ENCODE measurements at regions not wholly inside any gene's neighbourhood (a gene's known extent, or its start where the extent isn't known, plus 50 kb on each side); places are given as distances from the start of the nearest gene placed in this dataset.
A peak's percentile ranks its signal among the peaks of the same experiment; 100 is the strongest.
"Not testable (repeated sequence)": the region's sequence is repeated elsewhere in the genome, so short reads cannot be mapped to it uniquely, and the experiment has no call there.

DNA sequence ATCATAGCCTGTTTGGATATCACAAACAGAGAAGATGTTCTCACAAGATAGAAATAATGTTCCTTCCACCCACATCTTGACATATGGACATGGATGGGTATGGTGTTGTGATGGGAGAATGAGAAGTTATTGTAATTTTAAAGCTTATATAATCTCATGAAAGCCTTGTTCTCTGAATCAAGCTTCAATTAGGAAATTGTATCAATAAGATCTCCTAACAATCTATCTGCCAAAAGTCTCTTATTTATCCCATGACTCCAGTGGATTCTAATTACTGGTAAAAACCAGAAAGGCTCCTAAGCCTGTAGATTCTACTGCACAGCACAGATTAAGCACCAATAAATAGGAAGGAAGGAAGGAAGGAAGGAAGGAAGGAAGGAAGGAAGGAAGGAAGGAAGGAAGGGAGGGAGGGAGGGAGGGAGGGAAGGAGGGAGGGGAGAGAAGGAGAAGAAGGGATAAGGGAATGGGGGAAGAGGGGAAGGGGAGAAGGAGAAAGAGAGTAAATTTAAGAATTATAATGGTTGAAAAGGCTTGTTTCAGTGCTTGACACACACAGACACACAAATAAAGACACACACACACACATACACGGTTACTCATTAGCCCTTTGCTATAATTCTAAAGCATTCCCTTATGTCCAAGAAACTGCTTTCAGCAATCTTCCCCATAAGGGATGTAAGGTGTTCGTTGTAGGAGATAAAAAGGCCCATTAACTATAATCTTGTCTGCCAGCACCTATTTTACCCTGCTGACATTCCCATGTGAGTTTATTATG is 258.0 kb upstream of the API5 start:
- DNase-seq, result no peak

DNA sequence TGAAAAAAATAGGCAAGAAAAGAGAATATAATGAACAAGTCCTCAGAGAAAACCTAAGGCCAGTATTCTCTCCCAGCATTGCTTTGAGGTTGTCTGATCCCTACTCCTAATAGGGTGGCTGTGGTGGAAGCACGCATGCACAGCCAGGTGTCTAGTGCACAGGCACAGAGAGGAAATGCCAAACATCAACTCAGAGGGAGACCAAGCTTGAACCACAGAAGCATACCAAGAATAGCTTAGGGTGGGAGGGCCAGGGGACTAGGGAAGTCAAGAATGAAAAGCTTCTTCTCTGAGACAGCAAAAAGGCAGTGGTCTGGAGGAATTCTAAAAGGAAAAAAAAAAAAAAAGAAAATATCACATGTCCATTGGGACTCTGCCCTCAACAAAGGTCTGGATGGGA is 244.1 kb upstream of the API5 start:
- no peak for DNase-seq

DNA sequence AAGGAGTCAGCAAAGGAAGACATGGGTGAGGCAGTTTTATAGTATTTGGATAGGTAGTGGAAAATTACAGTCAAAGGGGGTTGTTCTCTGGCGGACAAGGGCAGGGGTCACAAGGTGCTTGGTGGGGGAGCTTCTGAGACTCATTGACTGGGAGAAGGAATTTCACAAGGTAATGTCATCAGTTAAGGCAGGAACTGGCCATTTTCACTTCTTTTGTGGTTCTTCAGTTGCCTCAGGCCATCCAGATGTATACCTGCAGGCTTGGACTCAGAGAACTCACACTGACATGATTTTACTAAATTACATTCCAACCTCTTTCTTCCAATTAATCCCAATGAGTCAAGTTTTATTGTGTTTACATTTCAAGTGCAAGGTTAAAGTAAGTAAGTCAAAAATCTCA is 240.5 kb upstream of the API5 start:
- DNase-seq, result no peak

DNA sequence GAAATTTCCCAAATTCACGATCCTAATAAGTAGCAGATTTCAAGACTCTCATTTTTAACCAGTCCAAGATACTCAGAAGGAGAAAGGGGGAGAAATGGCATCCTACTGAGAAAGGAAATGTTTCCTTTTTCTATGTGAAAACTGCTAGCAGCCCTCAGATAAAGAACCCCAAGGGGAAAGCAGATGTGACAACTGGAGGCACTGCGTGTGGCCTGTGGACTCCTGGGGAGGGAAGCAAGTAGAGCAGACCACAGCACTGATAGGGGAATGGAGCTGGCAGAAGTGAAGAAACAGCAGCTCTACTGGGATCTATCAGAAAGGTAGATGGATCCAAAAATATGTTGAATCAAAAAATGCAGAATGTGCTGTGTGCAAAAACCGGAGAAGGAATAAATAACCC is 239.7 kb upstream of the API5 start:
- DNase-seq, result no peak

DNA sequence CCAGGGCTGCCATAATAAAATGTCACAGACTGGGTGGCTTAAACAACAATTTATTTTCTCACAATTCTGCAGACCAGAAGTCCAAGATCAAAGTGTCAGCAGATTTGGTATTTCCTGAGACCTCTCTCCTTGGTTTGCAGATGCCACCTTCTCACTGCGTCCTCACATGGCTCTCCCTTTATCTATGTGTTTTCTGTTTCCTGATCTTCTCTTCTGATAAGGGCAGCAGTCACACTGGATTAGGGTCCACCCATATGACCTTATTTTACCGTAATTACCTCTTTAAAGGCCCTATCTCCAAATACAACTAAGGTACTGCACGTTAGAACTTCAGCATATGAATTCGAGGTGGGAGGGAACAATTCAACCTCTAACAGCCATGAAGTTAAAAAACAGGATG is 238.9 kb upstream of the API5 start:
- no peak for DNase-seq

DNA sequence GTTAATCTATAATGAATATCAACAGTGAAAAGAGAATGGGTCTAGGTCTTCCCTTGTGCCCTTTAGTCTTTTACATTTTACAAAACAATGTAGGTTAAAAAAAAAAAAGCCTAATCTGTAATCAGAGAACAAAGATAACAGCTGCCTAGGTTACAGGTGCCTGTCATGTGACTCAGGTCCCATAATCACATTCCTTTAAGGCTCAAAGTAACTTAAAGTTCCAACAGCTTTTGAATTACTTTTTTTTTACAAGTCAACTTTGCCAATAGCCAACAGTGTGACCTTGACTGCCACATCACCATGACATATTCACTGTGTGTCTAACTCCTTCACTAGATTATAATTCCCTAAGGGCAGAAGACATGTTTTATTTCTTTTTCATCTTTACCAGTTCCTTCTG is 237.0 kb upstream of the API5 start:
- no peak for DNase-seq

DNA sequence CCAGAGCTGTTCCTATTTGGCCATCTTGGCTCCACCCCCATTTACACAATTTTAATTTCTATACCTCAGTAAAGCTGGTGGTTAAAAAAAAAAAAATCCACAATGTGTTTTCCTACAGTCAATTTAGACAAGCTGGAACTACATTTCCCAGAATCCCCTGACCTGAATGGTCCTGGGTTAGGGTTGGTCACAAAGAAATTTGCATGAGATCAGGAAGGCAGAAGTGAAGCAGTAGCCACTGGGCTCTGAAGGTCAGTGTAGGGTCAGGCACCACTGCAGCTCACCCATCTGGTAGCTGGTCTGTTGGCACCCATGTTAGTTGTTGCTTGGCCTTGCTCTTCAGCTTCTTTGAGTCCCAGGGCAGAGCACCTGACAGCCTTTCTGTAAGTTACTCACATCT is 210.7 kb upstream of the API5 start:
- no peak for DNase-seq

DNA sequence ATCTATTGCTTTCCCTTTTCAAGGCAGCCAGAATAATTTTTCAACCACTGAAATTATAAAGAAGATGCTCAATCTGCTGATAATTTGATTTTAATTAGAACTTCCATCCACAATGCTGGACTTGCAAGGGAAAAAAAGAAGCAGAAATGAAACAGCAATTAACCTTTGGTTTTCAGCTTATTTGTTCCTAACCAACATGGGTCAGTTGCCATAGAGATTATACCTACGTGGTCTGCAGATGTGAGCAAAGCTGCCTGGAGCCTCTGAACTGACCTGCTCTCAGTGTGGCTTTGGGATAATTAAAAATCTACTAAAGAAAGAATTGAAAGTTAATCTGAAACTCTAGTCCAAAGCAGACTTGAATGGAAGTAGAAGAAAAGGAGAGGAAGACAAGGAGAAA is 195.7 kb upstream of the API5 start:
- no peak for DNase-seq

DNA sequence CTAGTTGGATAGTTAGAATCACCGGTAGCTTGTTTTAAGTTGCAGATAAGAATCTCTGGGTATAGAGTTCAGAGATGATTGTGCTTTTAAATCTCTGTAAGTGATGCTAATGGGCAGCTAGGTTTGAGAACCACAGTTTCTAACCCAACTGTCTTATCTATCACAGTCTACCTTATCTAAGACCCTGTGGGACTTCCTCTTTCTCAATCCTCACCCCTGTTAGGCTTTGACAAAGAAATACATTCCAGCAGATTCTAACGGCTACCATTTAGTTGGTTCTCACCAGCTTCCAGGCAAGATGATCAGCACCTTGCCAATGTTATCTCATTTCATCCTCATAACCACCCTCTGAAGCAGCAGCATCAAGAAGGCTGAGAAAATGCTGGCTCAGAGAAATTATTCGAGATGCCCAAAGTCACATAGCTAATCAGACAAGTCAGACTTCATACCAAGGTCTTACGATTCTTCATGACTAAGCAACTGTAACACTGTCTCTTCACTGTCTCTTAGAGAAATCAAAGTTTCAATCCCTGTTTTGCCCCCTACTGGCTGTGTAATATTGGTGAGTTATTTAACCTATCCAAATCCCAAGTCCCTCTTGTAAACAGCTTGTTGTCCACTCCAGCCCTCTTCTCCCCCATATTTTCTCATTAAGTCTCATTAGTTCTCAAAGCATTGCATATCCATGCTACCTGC is 192.4 kb upstream of the API5 start:
- DNase-seq, result no peak

DNA sequence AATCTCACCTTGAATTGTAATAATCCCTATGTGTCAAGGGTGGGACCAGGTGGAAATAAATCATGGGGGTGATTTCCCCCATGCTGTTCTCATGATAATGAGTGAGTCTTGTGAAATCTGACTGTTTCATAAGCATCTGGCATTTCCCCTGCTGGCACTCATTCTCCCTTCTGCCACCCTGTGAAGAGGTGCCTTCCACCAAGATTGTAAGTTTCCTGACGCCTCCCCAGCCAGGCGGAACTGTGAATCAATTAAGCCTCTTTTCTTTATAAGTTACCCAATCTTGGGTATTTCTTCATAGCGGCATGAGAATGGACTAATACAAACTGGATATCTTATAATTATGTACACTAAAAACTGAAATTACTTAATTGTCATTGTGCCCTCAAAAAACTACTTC is 189.2 kb upstream of the API5 start:
- no peak for DNase-seq

DNA sequence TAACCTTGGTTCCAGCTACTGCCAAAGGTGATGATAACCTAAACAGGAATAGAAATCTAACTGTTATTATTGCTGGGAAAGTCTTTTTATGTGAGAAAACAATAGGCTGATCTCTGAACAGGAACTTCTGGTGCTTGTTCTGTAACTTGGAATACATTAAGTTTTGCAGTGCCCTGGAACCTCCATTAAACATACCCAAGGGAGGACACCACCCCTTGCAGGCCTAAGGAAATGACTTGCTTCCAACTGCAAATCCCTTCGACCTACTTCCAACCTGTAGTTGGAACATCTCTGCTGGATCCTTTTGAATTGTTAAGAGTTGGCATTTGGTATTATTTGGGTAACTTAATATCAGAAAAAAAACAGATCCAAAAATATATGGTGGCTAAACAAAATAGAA is 188.4 kb upstream of the API5 start:
- DNase-seq, result no peak

DNA sequence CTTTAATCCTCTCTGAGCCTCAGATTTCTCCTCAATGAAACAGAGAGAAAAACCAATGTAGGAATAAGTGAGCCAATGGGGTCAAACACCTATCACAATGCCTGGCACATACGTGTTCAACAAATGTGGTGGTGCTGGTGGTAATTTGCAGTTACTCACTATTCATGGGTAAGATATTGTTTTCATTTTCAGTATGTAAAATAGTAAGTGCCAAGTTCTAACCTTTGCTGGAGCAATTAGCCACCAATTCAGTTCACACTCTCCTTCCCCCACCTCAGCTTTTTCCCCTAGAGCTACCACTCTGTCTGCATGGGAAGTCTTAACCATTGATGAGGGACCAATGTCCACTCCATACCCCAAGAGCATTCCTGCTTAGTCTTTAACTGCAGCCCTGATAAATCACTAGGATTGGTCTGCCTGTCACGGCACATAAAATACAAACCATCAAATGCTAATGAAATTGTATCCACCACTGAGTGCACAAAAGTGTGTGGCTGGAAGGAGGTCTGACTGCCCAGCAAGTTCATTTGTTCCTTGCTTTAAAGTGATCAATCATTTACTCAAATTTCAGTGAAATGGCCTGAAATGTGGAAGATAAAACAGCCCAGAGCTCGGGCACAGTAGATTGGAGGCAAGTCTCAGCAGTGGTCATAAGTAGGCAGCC is 187.4 kb upstream of the API5 start:
- DNase-seq, result no peak

DNA sequence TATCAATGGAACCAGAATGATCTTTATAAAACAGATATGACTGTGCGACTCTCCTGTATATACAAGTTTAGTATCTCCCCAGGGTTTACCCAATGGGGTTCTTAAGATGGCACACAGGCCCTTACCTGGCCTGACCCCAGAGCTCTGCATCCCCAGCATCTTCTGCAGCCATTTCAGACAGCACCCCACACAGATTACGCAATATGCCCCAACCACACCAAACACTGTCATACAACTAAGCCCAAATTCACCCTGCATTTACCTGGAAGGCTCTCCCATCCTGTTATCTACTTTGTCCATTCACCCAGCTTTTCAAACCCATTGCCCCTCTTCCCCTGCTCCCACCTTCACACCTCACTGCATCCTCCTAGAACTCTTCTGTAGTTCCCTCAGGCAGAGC is 182.5 kb upstream of the API5 start:
- DNase-seq, result no peak

DNA sequence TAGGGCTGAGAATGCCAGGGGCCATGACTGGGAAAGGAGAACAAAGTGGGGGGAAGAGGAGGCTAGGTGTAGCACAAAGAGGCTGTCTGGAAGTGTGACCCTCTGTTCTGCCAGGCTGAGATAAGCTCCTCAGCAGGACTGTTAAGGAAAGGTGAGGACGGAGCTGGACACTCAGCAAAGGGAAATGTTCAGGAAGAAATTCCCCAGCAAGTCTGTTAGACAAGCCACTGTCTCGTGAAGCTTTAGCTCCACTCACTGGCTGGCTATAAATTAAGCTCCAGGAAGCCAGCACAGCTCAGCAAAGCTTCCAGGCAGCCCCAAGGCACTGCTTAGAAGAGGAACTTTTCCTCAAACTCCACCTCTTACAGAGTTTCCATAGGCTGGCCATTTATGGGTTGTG is 181.2 kb upstream of the API5 start:
- DNase-seq, result peak; percentile 26

DNA sequence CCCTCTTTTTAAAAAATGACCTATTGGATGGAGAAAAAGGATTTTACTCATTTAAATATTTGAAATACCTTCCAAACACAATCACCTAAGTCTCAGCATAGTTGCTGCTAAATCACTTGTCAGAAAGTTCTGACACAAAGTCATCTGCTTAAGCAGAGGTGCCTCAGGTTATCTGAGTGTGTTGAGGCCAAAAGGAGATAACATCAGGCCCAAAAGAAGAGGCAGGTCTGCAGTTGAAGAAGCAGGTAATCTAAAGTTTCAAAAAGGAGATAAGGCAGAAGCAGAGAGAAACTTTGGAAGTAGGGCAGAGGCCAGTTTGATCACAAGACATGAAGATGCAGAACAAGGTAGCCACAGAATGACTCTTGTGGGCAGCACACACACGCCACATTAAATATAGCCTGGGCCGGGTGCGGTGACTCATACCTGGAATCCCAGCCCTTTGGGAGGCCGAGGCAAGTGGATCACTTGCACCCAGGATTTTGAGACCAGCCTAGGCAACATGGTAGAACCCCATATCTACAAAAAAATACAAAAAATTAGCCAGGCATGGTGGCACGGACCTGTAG is 175.7 kb upstream of the API5 start:
- no peak for DNase-seq

DNA sequence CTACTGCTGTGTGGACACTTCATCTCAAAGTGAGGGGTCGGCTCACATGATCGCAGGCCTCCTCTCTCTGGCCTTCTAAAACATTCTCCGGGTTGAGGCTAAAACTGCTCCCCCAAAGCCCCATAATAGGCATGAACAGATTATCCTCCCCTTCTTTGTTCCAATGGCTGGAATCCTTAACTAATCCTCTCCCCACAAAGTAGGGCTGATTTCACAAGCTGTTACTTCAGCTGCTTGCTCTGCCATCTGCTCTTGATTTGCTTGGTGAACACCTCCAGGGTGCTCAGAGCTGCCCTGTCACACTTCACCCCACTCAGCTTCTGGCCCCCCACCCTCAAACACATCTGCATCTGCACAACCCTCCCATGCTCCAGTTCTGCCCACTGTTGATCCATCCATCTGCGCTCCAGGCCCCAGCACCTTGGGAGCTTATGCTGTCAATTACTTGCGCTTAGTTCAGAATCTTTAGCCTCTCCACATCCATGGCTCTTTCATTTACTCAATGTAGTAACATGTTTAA is 173.1 kb upstream of the API5 start:
- DNase-seq, result no peak

DNA sequence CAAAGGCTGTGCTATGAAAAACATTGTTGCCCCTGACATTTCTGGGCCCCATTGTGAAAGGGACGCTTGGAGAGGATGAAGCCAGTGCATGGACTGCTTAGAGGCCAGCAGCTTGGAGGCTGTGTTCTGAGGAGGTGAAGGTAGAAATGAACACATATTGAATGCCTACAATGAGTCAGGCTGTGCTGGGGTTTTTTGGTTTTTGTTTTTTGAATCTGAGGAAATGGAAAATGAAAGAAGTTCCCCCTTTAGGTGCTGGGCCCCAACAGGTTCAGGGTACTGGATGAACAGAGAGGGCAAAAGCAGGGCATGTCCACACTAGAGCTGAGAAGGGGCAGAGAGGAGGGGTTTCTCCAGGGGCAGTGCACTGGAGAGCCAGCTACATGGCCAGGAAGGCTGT is 166.1 kb upstream of the API5 start:
- DNase-seq, result no peak

DNA sequence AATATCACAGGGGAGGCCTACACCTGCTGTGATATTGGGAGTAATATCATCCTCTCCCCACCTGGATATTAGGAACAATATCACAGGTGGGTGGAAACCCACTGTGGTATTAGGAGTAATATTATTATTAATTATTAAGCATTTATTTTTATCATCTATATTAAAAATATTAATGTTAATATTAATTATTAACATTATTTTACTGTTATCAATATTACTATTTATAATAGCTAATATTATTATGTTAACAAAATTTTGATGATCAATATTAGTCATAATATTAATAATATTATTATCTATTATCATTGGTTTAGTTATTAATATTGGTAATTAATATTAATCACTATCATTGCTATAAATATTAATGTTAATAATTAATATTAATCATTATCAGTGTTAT is 161.1 kb upstream of the API5 start:
- DNase-seq, result no peak

DNA sequence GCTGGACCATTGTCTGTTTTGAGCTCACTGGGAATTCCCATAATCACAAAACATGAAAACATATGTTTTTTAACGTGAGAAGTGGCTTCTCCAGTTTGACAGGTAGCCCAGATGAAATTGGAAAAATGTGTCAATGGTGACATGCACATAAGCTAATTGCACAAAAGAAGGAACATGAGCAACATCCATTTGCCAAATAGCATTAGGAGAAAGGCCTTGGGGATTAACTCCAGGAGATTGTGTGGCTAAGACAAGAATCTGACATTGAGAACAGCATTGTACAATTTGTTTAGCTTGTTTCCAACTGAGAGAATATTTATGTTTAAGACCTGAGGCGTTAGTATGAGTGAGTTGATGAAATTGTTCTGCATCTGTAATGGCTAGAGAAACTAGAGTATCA is 147.0 kb upstream of the API5 start:
- no peak for DNase-seq

DNA sequence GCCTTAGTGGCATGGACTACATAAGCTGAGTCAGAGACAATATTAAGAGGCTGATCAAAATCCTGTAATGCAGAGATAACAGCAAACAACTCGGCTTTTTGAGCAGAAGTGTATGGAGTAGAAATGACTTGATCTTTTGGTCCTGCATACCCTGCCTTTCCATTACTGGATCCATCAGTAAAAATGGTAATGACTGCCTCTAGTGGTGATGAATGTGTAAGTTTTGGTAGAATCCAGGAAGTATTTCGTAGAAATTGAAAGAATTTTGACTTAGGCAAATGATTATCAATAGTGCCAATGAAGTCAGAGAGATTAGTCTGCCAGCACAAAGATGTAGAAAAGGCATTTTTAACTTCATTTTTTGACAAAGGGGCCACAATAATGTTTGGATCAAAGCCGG is 146.4 kb upstream of the API5 start:
- not testable (repeated sequence) for DNase-seq

DNA sequence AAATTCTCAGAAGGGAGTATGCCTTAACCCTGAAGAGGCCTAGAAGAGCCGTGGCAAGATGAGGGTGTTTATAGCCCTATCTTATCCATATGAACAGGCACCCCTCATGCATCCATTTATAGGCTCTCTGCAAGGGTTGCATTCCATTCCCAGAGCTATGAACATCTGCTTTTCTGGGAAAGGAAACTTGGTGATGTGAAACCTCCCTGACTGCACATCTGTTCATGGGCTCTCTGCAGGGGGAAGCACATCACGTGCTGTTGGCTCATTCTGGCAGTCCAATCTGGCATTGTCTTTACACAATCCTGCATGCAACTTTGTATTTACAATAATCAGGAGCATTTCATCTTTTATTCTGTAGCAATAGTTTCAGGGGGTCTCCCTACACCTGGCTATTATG is 143.6 kb upstream of the API5 start:
- not testable (repeated sequence) for DNase-seq

DNA sequence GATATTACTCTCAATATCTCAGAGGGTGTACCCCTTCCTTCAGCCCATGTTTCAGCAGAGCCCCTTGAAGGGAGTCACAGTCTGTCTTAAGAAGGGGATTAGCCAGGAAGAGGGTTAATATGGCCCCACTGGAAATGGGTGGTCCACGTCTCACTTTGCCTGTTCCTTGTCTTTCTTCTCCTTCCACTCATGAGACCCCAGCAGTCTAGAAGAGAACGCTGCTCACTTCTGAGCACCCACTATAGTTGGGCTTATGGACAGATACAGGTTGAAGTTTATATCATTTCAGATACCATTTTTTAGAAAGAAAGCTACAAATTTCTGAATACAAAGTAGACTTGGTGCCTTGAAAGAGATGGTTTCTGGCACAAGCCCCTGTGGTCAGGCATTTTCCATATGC is 139.3 kb upstream of the API5 start:
- DNase-seq, result no peak

DNA sequence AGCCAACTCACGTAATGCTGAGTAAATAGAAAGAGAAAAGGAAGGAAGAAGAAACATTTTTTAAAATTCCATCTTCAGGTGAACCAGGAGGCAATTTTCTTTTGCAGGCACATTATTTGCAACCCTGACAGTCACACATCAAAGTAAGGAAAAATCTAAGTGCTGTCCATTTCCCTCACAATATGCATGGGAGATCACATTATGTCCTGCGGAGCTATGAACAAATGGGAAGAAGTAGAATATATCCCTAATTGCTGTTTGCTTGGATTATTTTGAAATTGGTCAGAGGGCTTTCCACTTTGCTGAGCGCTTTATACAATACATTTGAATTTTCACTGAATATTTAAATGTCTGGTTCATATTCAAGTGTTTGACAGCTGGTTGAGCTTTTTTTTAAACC is 133.8 kb upstream of the API5 start:
- no peak for DNase-seq

DNA sequence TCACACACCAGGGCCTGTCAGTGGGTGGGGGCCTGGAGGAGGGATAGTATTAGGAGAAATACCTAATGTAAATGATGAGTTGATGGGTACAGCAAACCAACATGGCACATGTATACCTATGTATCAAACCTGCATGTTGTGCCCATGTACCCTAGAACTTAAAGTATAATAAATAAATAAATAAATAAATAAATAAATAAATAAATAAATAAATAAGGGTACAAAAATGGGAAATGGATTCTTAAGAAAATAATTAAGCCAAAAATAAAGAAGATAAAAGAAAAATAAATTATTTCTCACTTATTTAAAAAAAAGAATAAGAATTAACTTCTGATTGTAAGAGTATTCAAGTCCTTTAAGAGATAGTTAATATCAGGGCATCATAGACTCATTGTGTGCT is 117.3 kb upstream of the API5 start:
- not testable (repeated sequence) for DNase-seq
